Activated CD4-positive, CD25-positive, alpha-beta regulatory T cell treated with anti-CD3 and anti-CD28 coated beads, Interleukin-2, amount 50 U/mL, for 72 hours (primary cell): ENCODE measurements at regions not wholly inside any gene's neighbourhood (a gene's known extent, or its start where the extent isn't known, plus 50 kb on each side); places are given as distances from the start of the nearest gene placed in this dataset.
"Not testable (repeated sequence)": the region's sequence is repeated elsewhere in the genome, so short reads cannot be mapped to it uniquely, and the experiment has no call there.

Experiments
- DNase-seq: peaks from one replicate; pipeline ENCODE4 v3.0.0; 2021

- no peak for DNase-seq
These were observed 129.7 kb downstream of the FAXC start for GRCh38 chr6:99219788-99220187.

GRCh38 chr6:99216959-99217358 lies 132.5 kb downstream of the FAXC start:
- DNase-seq, result no peak

GRCh38 chr6:99195986-99196655 lies 153.4 kb downstream of the FAXC start:
- no peak for DNase-seq

GRCh38 chr6:99192561-99192960 lies 156.9 kb downstream of the FAXC start:
- DNase-seq, result no peak

GRCh38 chr6:99189823-99190721 lies 159.4 kb downstream of the FAXC start:
- no peak for DNase-seq

GRCh38 chr6:99187429-99187828 lies 162.0 kb downstream of the FAXC start:
- DNase-seq, result no peak

GRCh38 chr6:99186417-99186816 lies 163.1 kb downstream of the FAXC start:
- DNase-seq, result no peak

GRCh38 chr6:99185525-99185924 lies 163.9 kb downstream of the FAXC start:
- no peak for DNase-seq

GRCh38 chr6:99184696-99185095 lies 164.8 kb downstream of the FAXC start:
- DNase-seq, result no peak

GRCh38 chr6:99183066-99183465 lies 166.4 kb downstream of the FAXC start:
- no peak for DNase-seq

- no peak for DNase-seq
These were observed 168.3 kb downstream of the FAXC start for GRCh38 chr6:99181174-99181573.

GRCh38 chr6:99178168-99178567 lies 171.3 kb downstream of the FAXC start:
- DNase-seq, result no peak

GRCh38 chr6:99177736-99178135 lies 171.7 kb downstream of the FAXC start:
- DNase-seq, result no peak

- DNase-seq, result no peak
These were observed 183.6 kb downstream of the FAXC start for GRCh38 chr6:99165838-99166237.

GRCh38 chr6:99152347-99152643 lies 197.2 kb downstream of the FAXC start:
- no peak for DNase-seq

GRCh38 chr6:99151634-99152346 lies 197.7 kb downstream of the FAXC start:
- peak; percentile 32 for DNase-seq

GRCh38 chr6:99148761-99149160 lies 200.7 kb downstream of the FAXC start:
- DNase-seq, result no peak

- no peak for DNase-seq
These were observed 200.4 kb upstream of the FBXL4 start for GRCh38 chr6:99148111-99148510.

GRCh38 chr6:99147206-99147605 lies 199.5 kb upstream of the FBXL4 start:
- no peak for DNase-seq

GRCh38 chr6:99146711-99147110 lies 199.0 kb upstream of the FBXL4 start:
- DNase-seq, result no peak

- DNase-seq, result no peak
These were observed 198.0 kb upstream of the FBXL4 start for GRCh38 chr6:99145738-99146137.

- no peak for DNase-seq
These were observed 195.5 kb upstream of the FBXL4 start for GRCh38 chr6:99143108-99143861.

- DNase-seq, result not testable (repeated sequence)
These were observed 194.2 kb upstream of the FBXL4 start for GRCh38 chr6:99141906-99142305.
